Sigmoid colon (tissue), 6 donors: ENCODE measurements at regions not wholly inside any gene's neighbourhood (a gene's known extent, or its start where the extent isn't known, plus 50 kb on each side); places are given as distances from the start of the nearest gene placed in this dataset.

Experiments used
- DNase-seq: peaks from one replicate; pipeline ENCODE4 v3.0.0-alpha.2; 2019
- H3K27ac ChIP-seq, 4 donors: fragments of 200-600 bp; sonication (generic); one replicate each; pipeline ENCODE4 v1.5.1; 2016 to 2019; ENCODE audit warnings: mild to moderate bottlenecking in 1 of 4
- H3K27me3 ChIP-seq, 3 donors: fragments of 200-600 bp; sonication (generic); one replicate each; pipeline ENCODE4 v1.5.1; 2019; ENCODE audit warnings: mild to moderate bottlenecking in 1 of 3
- H3K36me3 ChIP-seq, 4 donors: fragments of 200-600 bp; sonication (generic); one replicate each; pipeline ENCODE4 v1.5.1; 2016 to 2019
- H3K4me1 ChIP-seq, 4 donors: fragments of 200-600 bp; sonication (generic); one replicate each; pipeline ENCODE4 v1.5.1; 2017 to 2019
- H3K4me3 ChIP-seq, 4 donors: fragments of 200-600 bp; sonication (generic); one replicate each; pipeline ENCODE4 v1.5.1; 2017 to 2019; ENCODE audit warnings: mild to moderate bottlenecking in 2 of 4, moderate library complexity in 1 of 4
- H3K9me3 ChIP-seq, 4 donors: fragments of 200-600 bp in 3 of 4; sonication (generic) in 3 of 4; one replicate each; pipeline versions ENCODE4 v1.5.1 to v1.6.1; 2013 to 2019
- EP300 ChIP-seq, 4 donors: sonication (generic); formaldehyde crosslinking; IDR thresholded peaks; one replicate each; pipeline ENCODE4 v1.6.1; 2017; ENCODE audit warnings: antibody characterized with exemption in 4 of 4
- POLR2A ChIP-seq, 2 donors: fragments of 450-650 bp; IDR thresholded peaks; one replicate each; pipeline ENCODE4 v1.6.1; 2016; ENCODE audit warnings: antibody characterized with exemption in 2 of 2, mild to moderate bottlenecking in 2 of 2, moderate library complexity in 2 of 2
- POLR2AphosphoS5 ChIP-seq, 4 donors: sonication (generic); formaldehyde crosslinking; IDR thresholded peaks; one replicate each; pipeline ENCODE4 v1.6.1; 2017; ENCODE audit warnings: antibody characterized with exemption in 4 of 4
- WGBS, 2 donors: extraction: QIAGEN DNeasy Blood & Tissue Kit; methylation state at CpG; one replicate each; pipeline ENCODE4 v1.1.7; 2013; 5-methylcytosine and 5-hydroxymethylcytosine counted together
- intact Hi-C: fragments of 100-400 bp; cut with DNase I; formaldehyde crosslinking; loops from one replicate; pipeline ENCODE4 v1.15.1; 2023
- TF ChIP-seq, protein P1 (sequence below), 4 experiments: fragments of 450-650 bp in 3 of 4; fragments of 200-600 bp in 1 of 4; IDR thresholded peaks; one replicate each; pipeline ENCODE4 v1.5.1; 2016 to 2019; ENCODE audit warnings: antibody characterized with exemption in 4 of 4, mild to moderate bottlenecking in 3 of 4, moderate library complexity in 2 of 4
- donor health status: healthy with polysubstance abuse.
- donor health status: healthy.

DNA sequence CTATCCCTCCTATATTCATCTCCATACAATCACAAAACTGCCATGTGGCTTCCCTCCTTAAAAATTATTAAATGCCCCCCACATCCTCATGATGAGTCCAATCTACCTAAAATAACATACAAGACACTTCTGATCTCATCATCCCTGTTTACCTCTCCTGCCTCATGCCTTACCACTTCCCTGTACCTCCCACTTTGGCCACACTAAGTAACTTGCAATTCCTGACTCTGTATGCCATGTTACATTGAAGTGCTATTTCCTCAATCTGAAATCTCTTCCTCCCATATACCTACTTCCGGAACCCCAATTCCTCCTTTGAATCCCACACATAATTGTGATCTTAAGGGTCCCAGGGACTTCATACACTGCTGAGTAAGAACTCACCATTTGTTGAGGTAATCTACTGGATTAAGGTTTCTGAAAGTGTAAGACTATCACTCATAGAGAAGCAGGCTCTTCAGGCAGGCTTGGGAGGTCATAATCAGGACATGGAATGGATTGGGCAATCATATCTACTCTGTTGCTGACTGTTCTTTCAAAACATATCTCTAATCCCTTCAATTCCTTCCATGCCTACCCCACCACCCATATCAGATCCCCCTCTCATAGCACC, 117.6 kb upstream of the PLEKHG7 start:
- DNase-seq: no peak
- Histone ChIP-seq H3K27me3 (no peaks in the 10 kb centered on the region), H3K36me3 (no peaks in the 10 kb centered on the region), H3K27ac (no peak overlapping the region), H3K4me1 (no peaks in the 10 kb centered on the region), H3K9me3 (no peaks in the 10 kb centered on the region), H3K4me3 (no peak overlapping the region)
- TF ChIP-seq EP300 (IDR thresholded peaks at IDR 0.05): no peak
- TF ChIP-seq POLR2A (IDR thresholded peaks at IDR 0.05): no peak
- no peak for TF ChIP-seq POLR2AphosphoS5 (IDR thresholded peaks at IDR 0.05)
- TF ChIP-seq, protein P1, sequence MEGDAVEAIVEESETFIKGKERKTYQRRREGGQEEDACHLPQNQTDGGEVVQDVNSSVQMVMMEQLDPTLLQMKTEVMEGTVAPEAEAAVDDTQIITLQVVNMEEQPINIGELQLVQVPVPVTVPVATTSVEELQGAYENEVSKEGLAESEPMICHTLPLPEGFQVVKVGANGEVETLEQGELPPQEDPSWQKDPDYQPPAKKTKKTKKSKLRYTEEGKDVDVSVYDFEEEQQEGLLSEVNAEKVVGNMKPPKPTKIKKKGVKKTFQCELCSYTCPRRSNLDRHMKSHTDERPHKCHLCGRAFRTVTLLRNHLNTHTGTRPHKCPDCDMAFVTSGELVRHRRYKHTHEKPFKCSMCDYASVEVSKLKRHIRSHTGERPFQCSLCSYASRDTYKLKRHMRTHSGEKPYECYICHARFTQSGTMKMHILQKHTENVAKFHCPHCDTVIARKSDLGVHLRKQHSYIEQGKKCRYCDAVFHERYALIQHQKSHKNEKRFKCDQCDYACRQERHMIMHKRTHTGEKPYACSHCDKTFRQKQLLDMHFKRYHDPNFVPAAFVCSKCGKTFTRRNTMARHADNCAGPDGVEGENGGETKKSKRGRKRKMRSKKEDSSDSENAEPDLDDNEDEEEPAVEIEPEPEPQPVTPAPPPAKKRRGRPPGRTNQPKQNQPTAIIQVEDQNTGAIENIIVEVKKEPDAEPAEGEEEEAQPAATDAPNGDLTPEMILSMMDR (IDR thresholded peaks at IDR 0.05): no peak
- intact Hi-C loops: no loop called here
- WGBS, 2 donors: 91 to 94% methylated on average over 1 of the region's 1 CpG

DNA sequence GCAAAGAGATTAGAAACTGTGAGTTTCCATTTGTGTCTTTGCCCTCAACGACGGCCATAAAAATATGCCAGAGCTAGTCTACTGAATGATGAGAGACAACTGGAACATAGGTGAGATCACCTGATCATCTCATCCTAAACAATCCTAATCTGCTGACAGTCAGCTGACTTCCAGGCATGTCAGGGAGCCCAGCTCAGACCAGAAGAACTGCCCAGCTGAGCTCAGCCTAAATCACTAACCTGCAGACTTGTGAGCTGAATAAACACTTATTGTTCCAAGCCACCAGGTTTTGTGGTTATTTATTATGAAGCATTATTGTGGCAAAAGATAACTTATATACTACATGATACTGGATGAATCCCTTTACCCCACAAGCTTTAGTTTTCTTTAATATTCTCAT, 118.9 kb upstream of the PLEKHG7 start:
- no peak for DNase-seq
- 95 to 97% methylated on average over 2 of the region's 2 CpGs for WGBS, 2 donors
- Histone ChIP-seq H3K4me1 (no peaks in the 10 kb centered on the region), H3K4me3 (no peak overlapping the region), H3K36me3 (no peaks in the 10 kb centered on the region), H3K27ac (no peak overlapping the region), H3K27me3 (no peaks in the 10 kb centered on the region), H3K9me3 (no peaks in the 10 kb centered on the region)
- TF ChIP-seq POLR2A (IDR thresholded peaks at IDR 0.05) (no peak), POLR2AphosphoS5 (IDR thresholded peaks at IDR 0.05) (no peak), EP300 (IDR thresholded peaks at IDR 0.05) (no peak)
- TF ChIP-seq, protein P1 (IDR thresholded peaks at IDR 0.05): no peak
- intact Hi-C loops: no loop called here

DNA sequence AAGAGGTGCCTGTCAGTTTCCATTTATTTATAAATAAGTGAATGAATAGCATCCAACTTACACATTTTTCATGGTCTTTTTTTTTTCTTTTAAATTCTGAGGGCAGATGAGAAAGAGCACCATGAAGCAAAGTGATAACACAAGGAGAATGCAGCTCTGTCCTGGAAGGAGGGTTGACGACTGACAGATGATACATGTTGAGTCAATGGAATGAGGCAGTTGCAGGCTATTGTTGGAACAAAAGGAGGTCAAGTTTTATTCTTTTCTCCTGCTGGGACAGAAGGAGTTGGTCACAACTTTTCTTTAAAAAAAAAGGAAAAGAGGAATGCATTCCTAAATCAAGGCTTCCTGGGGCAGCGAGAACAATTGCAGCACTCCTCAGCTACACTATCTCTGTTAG, 119.9 kb upstream of the PLEKHG7 start:
- WGBS, 2 donors: 85 to 88% methylated on average over 2 of the region's 2 CpGs
- Histone ChIP-seq H3K27me3 (no peaks in the 10 kb centered on the region), H3K36me3 (no peaks in the 10 kb centered on the region), H3K27ac (no peak overlapping the region), H3K9me3 (no peaks in the 10 kb centered on the region), H3K4me3 (no peak overlapping the region), H3K4me1 (no peaks in the 10 kb centered on the region)
- DNase-seq: no peak
- intact Hi-C loops: no loop called here
- no peak for TF ChIP-seq POLR2AphosphoS5 (IDR thresholded peaks at IDR 0.05)
- TF ChIP-seq POLR2A (IDR thresholded peaks at IDR 0.05): no peak
- no peak for TF ChIP-seq EP300 (IDR thresholded peaks at IDR 0.05)
- TF ChIP-seq, protein P1 (IDR thresholded peaks at IDR 0.05): no peak

DNA sequence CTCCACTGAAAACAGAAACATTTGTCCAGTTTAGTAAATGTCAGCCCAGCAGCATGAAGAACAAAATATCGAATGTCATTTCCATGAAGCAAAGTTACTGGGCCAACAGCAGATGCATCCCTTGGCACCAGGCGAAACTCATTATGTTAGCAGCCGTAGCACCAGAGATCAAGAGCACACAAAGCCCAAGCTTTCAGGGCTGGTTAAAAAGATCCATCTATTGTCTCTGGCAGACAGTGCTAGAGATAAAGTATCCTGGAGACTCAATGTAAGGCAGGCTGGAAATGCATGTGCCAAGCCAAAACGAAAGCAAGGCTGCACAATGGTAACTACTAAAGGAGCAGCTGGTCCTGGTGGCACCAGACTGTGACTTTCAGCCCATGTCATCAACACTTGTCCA, 120.3 kb upstream of the PLEKHG7 start:
- no peak overlapping the region for H3K4me3 ChIP-seq
- H3K4me1 ChIP-seq: no peaks in the 10 kb centered on the region
- TF ChIP-seq POLR2AphosphoS5 (IDR thresholded peaks at IDR 0.05): no peak
- no peak for TF ChIP-seq POLR2A (IDR thresholded peaks at IDR 0.05)
- TF ChIP-seq EP300 (IDR thresholded peaks at IDR 0.05): no peak
- TF ChIP-seq, protein P1 (IDR thresholded peaks at IDR 0.05): no peak
- no peaks in the 10 kb centered on the region for H3K9me3 ChIP-seq
- no peaks in the 10 kb centered on the region for H3K36me3 ChIP-seq
- intact Hi-C loops: no loop called here
- 84 to 86% methylated on average over 4 of the region's 4 CpGs for WGBS, 2 donors
- no peak overlapping the region for H3K27ac ChIP-seq
- no peaks in the 10 kb centered on the region for H3K27me3 ChIP-seq
- no peak for DNase-seq

DNA sequence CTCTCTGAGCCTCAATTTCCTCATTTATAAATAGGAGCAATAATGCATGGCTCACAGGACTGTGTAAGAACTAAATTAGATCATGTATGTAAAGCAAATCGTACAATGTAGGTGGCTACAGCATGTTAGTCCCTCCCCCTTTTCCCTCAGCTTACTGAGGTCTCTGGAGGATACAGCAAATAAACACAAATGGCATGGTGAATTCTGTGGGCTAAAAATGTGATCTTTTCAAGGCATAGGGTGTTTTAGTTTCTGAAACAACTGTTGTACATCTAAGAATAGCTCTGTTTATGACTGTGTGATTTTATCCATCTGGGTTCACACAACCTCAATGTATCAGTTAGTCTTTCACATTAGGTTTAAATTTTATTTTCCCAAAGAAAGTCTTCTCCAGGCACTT, 121.2 kb upstream of the PLEKHG7 start:
- no peaks in the 10 kb centered on the region for H3K4me1 ChIP-seq
- no peak overlapping the region for H3K27ac ChIP-seq
- no peak for DNase-seq
- 52 to 80% methylated on average over 1 of the region's 1 CpG for WGBS, 2 donors
- no peaks in the 10 kb centered on the region for H3K27me3 ChIP-seq
- no peaks in the 10 kb centered on the region for H3K9me3 ChIP-seq
- TF ChIP-seq POLR2A (IDR thresholded peaks at IDR 0.05) (no peak), EP300 (IDR thresholded peaks at IDR 0.05) (no peak), POLR2AphosphoS5 (IDR thresholded peaks at IDR 0.05) (no peak)
- TF ChIP-seq, protein P1 (IDR thresholded peaks at IDR 0.05): no peak
- no peaks in the 10 kb centered on the region for H3K36me3 ChIP-seq
- intact Hi-C loops: no loop called here
- no peak overlapping the region for H3K4me3 ChIP-seq
